ENCODE measurements at regions not wholly inside any gene's neighbourhood (a gene's known extent, or its start where the extent isn't known, plus 50 kb on each side); places are given as distances from the start of the nearest gene placed in this dataset.

DNA sequence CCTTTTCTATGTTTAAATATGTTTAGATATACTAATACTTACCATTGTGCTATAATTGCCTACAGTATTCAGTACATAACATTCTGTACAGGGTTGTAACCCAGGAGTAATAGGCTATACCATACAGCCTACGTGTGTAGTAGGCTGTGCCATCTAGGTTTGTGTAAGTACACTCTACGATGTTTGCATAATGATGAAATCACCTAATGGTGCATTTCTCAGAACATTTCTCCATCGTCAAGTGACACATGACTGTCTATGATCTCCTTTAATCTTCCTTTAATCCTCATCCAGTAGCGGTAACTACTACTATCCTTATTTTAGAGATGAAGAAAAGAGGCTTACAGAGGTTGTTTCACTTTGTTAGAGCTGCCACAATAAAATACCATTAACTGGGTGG lies 369.2 kb downstream of the PLK2 start:
- Histone ChIP-seq H3K4me3 (ENCODE audit: low read length) (no peak overlapping the region), H3K27ac (ENCODE audit: low read depth, low read length) (no peak overlapping the region), H3K4me1 (ENCODE audit: insufficient read depth, low read length) (no peaks in the 10 kb centered on the region), H3K9me3 (ENCODE audit: low read length) (no peaks in the 10 kb centered on the region), H3K36me3 (ENCODE audit: insufficient read depth, low read length) (no peaks in the 10 kb centered on the region), H3K27me3 (ENCODE audit: insufficient read depth, low read length, poor library complexity, severe bottlenecking) (no peaks in the 10 kb centered on the region)
- ChIA-PET POLR2A (no interaction called here), CTCF (no interaction called here)
- Mint-ChIP-seq H3K27me3 (peaks cover 0 to 2% of the 10 kb centered on the region in 2 donors), H3K4me3 (no peak overlapping the region), H3K4me1 (no peaks in the 10 kb centered on the region), H3K9me3 (no peaks in the 10 kb centered on the region), H3K36me3 (no peaks in the 10 kb centered on the region), H3K27ac (no peak overlapping the region)
- DNase-seq: no peak

DNA sequence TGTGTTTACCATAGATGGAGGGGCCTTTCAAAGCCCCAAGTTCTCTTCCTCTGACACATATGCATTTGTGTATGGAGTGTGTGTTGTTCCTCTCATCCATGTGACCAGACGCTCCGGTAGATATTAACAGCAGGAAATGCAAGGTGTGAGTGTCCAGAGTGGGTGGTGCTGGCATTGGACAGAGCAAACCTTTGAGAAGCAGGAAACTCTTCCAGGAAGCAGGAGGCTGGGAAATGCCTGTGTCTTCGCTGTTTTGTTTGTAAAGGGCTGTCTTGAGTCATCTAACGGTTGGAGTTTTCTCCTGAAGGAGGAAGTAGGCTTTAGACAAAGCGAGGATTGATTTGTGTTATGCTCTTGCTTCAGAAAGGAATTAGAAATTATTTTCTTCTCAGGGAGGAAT lies 370.9 kb downstream of the PLK2 start:
- Histone ChIP-seq H3K9me3 (ENCODE audit: low read length) (no peaks in the 10 kb centered on the region), H3K27me3 (ENCODE audit: insufficient read depth, low read length, poor library complexity, severe bottlenecking) (no peaks in the 10 kb centered on the region), H3K36me3 (ENCODE audit: insufficient read depth, low read length) (no peaks in the 10 kb centered on the region), H3K4me3 (ENCODE audit: low read length) (no peak overlapping the region), H3K27ac (ENCODE audit: low read depth, low read length) (no peak overlapping the region), H3K4me1 (ENCODE audit: insufficient read depth, low read length) (no peaks in the 10 kb centered on the region)
- H3K9me3 Mint-ChIP-seq: no peaks in the 10 kb centered on the region
- H3K4me3 Mint-ChIP-seq: no peak overlapping the region
- H3K27me3 Mint-ChIP-seq: peaks cover 0 to 2% of the 10 kb centered on the region in 2 donors
- ChIA-PET CTCF (no interaction called here), POLR2A (no interaction called here)
- no peak for DNase-seq
- no peaks in the 10 kb centered on the region for H3K36me3 Mint-ChIP-seq
- H3K4me1 Mint-ChIP-seq: no peaks in the 10 kb centered on the region
- H3K27ac Mint-ChIP-seq: no peak overlapping the region

DNA sequence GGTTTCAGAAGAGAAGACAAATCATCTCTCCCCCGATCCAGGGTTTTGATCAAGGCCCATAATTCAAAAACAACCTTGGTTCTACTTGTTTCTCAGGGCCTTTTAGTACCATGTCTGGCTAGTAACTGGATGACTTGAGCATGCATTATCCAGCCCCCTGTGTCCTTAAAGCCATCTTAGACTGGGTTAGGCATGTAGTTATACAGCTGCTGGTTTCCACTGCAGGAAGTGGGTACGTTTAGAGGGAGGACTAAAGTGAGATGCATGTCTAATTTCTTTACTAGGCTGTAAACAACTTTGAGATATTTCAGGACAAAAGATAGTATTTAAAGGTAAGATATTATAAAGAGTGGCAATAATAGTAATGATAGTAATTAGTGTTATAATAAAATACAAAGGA lies 372.0 kb downstream of the PLK2 start:
- no peak for DNase-seq
- no peaks in the 10 kb centered on the region for H3K4me1 Mint-ChIP-seq
- Histone ChIP-seq H3K27me3 (ENCODE audit: insufficient read depth, low read length, poor library complexity, severe bottlenecking) (no peaks in the 10 kb centered on the region), H3K36me3 (ENCODE audit: insufficient read depth, low read length) (no peaks in the 10 kb centered on the region), H3K27ac (ENCODE audit: low read depth, low read length) (no peak overlapping the region), H3K9me3 (ENCODE audit: low read length) (no peaks in the 10 kb centered on the region), H3K4me1 (ENCODE audit: insufficient read depth, low read length) (no peaks in the 10 kb centered on the region), H3K4me3 (ENCODE audit: low read length) (no peak overlapping the region)
- no peaks in the 10 kb centered on the region for H3K9me3 Mint-ChIP-seq
- POLR2A ChIA-PET: no interaction called here
- no peak overlapping the region for H3K27ac Mint-ChIP-seq
- CTCF ChIA-PET: no interaction called here
- H3K36me3 Mint-ChIP-seq: no peaks in the 10 kb centered on the region
- peaks cover 0 to 2% of the 10 kb centered on the region in 2 donors for H3K27me3 Mint-ChIP-seq
- H3K4me3 Mint-ChIP-seq: no peak overlapping the region

GRCh38 chr5:58087123-58087522 lies 372.8 kb downstream of the PLK2 start:
- DNase-seq: no peak
- Mint-ChIP-seq H3K27me3 (no peaks in the 10 kb centered on the region), H3K4me1 (no peaks in the 10 kb centered on the region), H3K9me3 (no peaks in the 10 kb centered on the region), H3K36me3 (no peaks in the 10 kb centered on the region), H3K4me3 (no peak overlapping the region), H3K27ac (no peak overlapping the region)
- H3K27me3 ChIP-seq (ENCODE audit: insufficient read depth, low read length, poor library complexity, severe bottlenecking): no peaks in the 10 kb centered on the region
- ChIA-PET POLR2A (no interaction called here), CTCF (interaction anchor here (1.2 kb wide), 1 partner anchor 13 kb away, joined by 3 read pairs; no protein-coding TSS in a partner anchor)
- no peak overlapping the region for H3K27ac ChIP-seq (ENCODE audit: low read depth, low read length)
- no peaks in the 10 kb centered on the region for H3K36me3 ChIP-seq (ENCODE audit: insufficient read depth, low read length)
- no peak overlapping the region for H3K4me3 ChIP-seq (ENCODE audit: low read length)
- H3K9me3 ChIP-seq (ENCODE audit: low read length): no peaks in the 10 kb centered on the region
- H3K4me1 ChIP-seq (ENCODE audit: insufficient read depth, low read length): no peaks in the 10 kb centered on the region

DNA sequence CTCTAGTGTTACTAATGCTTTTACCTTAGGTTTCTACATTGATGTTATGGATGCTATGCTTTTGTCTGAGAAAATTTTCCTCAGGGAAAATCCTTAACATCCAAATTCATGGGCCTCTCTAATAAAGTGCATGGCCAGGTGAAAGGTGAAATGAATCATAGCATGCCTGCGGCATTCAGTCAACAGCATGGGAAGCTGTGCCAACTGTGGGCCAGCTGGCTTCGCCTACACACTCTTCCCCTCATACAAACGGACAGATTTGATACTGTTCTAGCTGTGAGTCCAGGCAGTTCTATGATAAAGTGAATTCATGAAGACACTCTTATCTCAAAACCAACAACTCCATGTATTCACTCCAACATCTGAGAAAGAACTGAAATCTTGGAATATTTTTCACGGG lies 374.1 kb downstream of the PLK2 start:
- Histone ChIP-seq H3K4me1 (ENCODE audit: insufficient read depth, low read length) (no peaks in the 10 kb centered on the region), H3K4me3 (ENCODE audit: low read length) (no peak overlapping the region), H3K27me3 (ENCODE audit: insufficient read depth, low read length, poor library complexity, severe bottlenecking) (no peaks in the 10 kb centered on the region), H3K36me3 (ENCODE audit: insufficient read depth, low read length) (no peaks in the 10 kb centered on the region), H3K27ac (ENCODE audit: low read depth, low read length) (no peak overlapping the region), H3K9me3 (ENCODE audit: low read length) (no peaks in the 10 kb centered on the region)
- H3K27me3 Mint-ChIP-seq: no peaks in the 10 kb centered on the region
- CTCF ChIA-PET: no interaction called here
- no peak overlapping the region for H3K4me3 Mint-ChIP-seq
- no peak overlapping the region for H3K27ac Mint-ChIP-seq
- no peaks in the 10 kb centered on the region for H3K4me1 Mint-ChIP-seq
- no peaks in the 10 kb centered on the region for H3K9me3 Mint-ChIP-seq
- no peak for DNase-seq
- POLR2A ChIA-PET: no interaction called here
- no peaks in the 10 kb centered on the region for H3K36me3 Mint-ChIP-seq

- H3K9me3 Mint-ChIP-seq: peaks cover 0 to 3% (median 0%) of the 10 kb centered on the region in 5 donors
- Histone ChIP-seq H3K9me3 (ENCODE audit: low read length) (no peaks in the 10 kb centered on the region), H3K4me1 (ENCODE audit: insufficient read depth, low read length) (no peaks in the 10 kb centered on the region), H3K4me3 (ENCODE audit: low read length) (no peak overlapping the region), H3K36me3 (ENCODE audit: insufficient read depth, low read length) (no peaks in the 10 kb centered on the region), H3K27ac (ENCODE audit: low read depth, low read length) (no peak overlapping the region), H3K27me3 (ENCODE audit: insufficient read depth, low read length, poor library complexity, severe bottlenecking) (no peaks in the 10 kb centered on the region)
- no peaks in the 10 kb centered on the region for H3K36me3 Mint-ChIP-seq
- H3K27me3 Mint-ChIP-seq: no peaks in the 10 kb centered on the region
- ChIA-PET POLR2A (no interaction called here), CTCF (no interaction called here)
- H3K4me1 Mint-ChIP-seq: no peaks in the 10 kb centered on the region
- no peak overlapping the region for H3K27ac Mint-ChIP-seq
- H3K4me3 Mint-ChIP-seq: no peak overlapping the region
- no peak for DNase-seq
Observed at GRCh38 chr5:58081435-58081834, 378.5 kb downstream of the PLK2 start.

- ChIA-PET CTCF (no interaction called here), POLR2A (no interaction called here)
- H3K4me3 ChIP-seq (ENCODE audit: low read length): no peak overlapping the region
- H3K27me3 ChIP-seq (ENCODE audit: insufficient read depth, low read length, poor library complexity, severe bottlenecking): no peaks in the 10 kb centered on the region
- Mint-ChIP-seq H3K4me3 (no peak overlapping the region), H3K27me3 (no peaks in the 10 kb centered on the region), H3K36me3 (no peaks in the 10 kb centered on the region), H3K27ac (no peak overlapping the region), H3K9me3 (peaks cover 0 to 3% (median 0%) of the 10 kb centered on the region in 5 donors), H3K4me1 (no peaks in the 10 kb centered on the region)
- H3K27ac ChIP-seq (ENCODE audit: low read depth, low read length): no peak overlapping the region
- H3K4me1 ChIP-seq (ENCODE audit: insufficient read depth, low read length): no peaks in the 10 kb centered on the region
- H3K36me3 ChIP-seq (ENCODE audit: insufficient read depth, low read length): no peaks in the 10 kb centered on the region
- H3K9me3 ChIP-seq (ENCODE audit: low read length): no peaks in the 10 kb centered on the region
- DNase-seq: no peak
Observed at GRCh38 chr5:58080573-58080972, 379.3 kb downstream of the PLK2 start.

DNA sequence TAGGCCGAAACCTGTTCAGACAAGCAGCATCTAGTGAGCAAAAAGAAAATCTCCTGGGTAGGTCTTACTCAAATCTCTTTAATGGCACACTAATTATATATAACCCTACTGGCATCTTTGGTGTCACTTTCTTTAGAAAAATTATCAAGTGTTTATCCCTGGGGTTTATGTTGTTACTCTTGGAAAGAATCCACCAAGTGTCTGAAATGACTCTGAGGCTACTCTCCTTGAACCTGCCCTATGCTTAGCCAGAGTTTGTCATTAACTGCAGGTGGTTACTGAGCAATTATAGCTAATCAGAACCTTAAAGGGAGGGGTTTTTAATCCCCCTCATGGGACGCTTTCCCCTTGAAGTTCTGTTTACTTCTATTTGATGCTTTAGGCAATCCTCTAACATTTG lies 381.9 kb downstream of the PLK2 start:
- POLR2A ChIA-PET: no interaction called here
- Histone ChIP-seq H3K4me3 (ENCODE audit: low read length) (no peak overlapping the region), H3K27me3 (ENCODE audit: insufficient read depth, low read length, poor library complexity, severe bottlenecking) (no peaks in the 10 kb centered on the region), H3K36me3 (ENCODE audit: insufficient read depth, low read length) (no peaks in the 10 kb centered on the region), H3K9me3 (ENCODE audit: low read length) (no peaks in the 10 kb centered on the region), H3K4me1 (ENCODE audit: insufficient read depth, low read length) (no peaks in the 10 kb centered on the region), H3K27ac (ENCODE audit: low read depth, low read length) (no peak overlapping the region)
- H3K4me3 Mint-ChIP-seq: no peak overlapping the region
- CTCF ChIA-PET: no interaction called here
- H3K27me3 Mint-ChIP-seq: no peaks in the 10 kb centered on the region
- H3K4me1 Mint-ChIP-seq: no peaks in the 10 kb centered on the region
- H3K36me3 Mint-ChIP-seq: no peaks in the 10 kb centered on the region
- peaks cover 0 to 3% (median 0%) of the 10 kb centered on the region in 5 donors for H3K9me3 Mint-ChIP-seq
- no peak overlapping the region for H3K27ac Mint-ChIP-seq
- no peak for DNase-seq

- DNase-seq: no peak
- CTCF ChIA-PET: no interaction called here
Observed at GRCh38 chr5:58077416-58077815, 382.5 kb downstream of the PLK2 start.

More at GRCh38 chr5:58077416-58077815, 382.5 kb downstream of the PLK2 start:
- Histone ChIP-seq H3K27ac (ENCODE audit: low read depth, low read length) (no peak overlapping the region), H3K27me3 (ENCODE audit: insufficient read depth, low read length, poor library complexity, severe bottlenecking) (no peaks in the 10 kb centered on the region), H3K4me3 (ENCODE audit: low read length) (no peak overlapping the region), H3K9me3 (ENCODE audit: low read length) (no peaks in the 10 kb centered on the region), H3K4me1 (ENCODE audit: insufficient read depth, low read length) (no peaks in the 10 kb centered on the region), H3K36me3 (ENCODE audit: insufficient read depth, low read length) (no peaks in the 10 kb centered on the region)
- POLR2A ChIA-PET: no interaction called here
- Mint-ChIP-seq H3K4me1 (no peaks in the 10 kb centered on the region), H3K27me3 (no peaks in the 10 kb centered on the region), H3K4me3 (no peak overlapping the region), H3K27ac (no peak overlapping the region), H3K36me3 (no peaks in the 10 kb centered on the region), H3K9me3 (peaks cover 0 to 3% (median 0%) of the 10 kb centered on the region in 5 donors)

All from CD8-positive, alpha-beta memory T cell (primary cell).